HepG2 (cell line): ENCODE measurements at regions not wholly inside any gene's neighbourhood (a gene's known extent, or its start where the extent isn't known, plus 50 kb on each side); places are given as distances from the start of the nearest gene placed in this dataset.

Source experiments
- CAMTA2 ChIP-seq: sonication (generic); formaldehyde crosslinking; IDR thresholded peaks from 2 replicates; pipeline ENCODE4 v1.4.0; 2020; ENCODE audit warnings: mild to moderate bottlenecking, missing genetic modification reagents, borderline replicate concordance
- CENPX ChIP-seq: sonication (generic); formaldehyde crosslinking; IDR thresholded peaks from 2 replicates; pipeline ENCODE4 v1.9.0; 2021; ENCODE audit warnings: mild to moderate bottlenecking, missing genetic modification reagents, moderate library complexity
- FOSL1 ChIP-seq: sonication (generic); formaldehyde crosslinking; IDR thresholded peaks from 2 replicates; pipeline ENCODE4 v1.9.0; 2021; ENCODE audit warnings: missing genetic modification reagents, borderline replicate concordance
- FOSL2 ChIP-seq: sonication (generic); formaldehyde crosslinking; IDR thresholded peaks from 2 replicates; pipeline ENCODE4 v1.4.0; 2020; ENCODE audit warnings: missing genetic modification reagents
- FOXA3 ChIP-seq: IDR thresholded peaks from 2 replicates; pipeline ENCODE4 v1.6.1; 2016; ENCODE audit warnings: missing genetic modification reagents, missing compliant biosample characterization
- HDAC1 ChIP-seq: sonication (generic); formaldehyde crosslinking; IDR thresholded peaks from 2 replicates; pipeline ENCODE4 v1.5.1; 2020; ENCODE audit warnings: mild to moderate bottlenecking, missing genetic modification reagents
- HDAC2 ChIP-seq: sonication (generic); formaldehyde crosslinking; IDR thresholded peaks from 2 replicates; pipeline ENCODE4 v1.4.0; 2020; ENCODE audit warnings: missing genetic modification reagents
- KAT8 ChIP-seq: IDR thresholded peaks from 2 replicates; pipeline ENCODE4 v1.6.1; 2016; ENCODE audit warnings: missing genetic modification reagents, missing compliant biosample characterization
- KLF16 ChIP-seq, 2 experiments: sonication (generic) in 1 of 2; formaldehyde crosslinking in 1 of 2; IDR thresholded peaks; 2 replicates each; pipeline versions ENCODE4 v1.6.1 to v1.8.0; 2016 to 2023; ENCODE audit warnings: missing genetic modification reagents in 2 of 2, missing compliant biosample characterization in 1 of 2
- POGZ ChIP-seq: sonication (generic); formaldehyde crosslinking; IDR thresholded peaks from 2 replicates; pipeline ENCODE4 v1.4.0; 2020; ENCODE audit warnings: mild to moderate bottlenecking, missing genetic modification reagents
- SKI ChIP-seq: fragments of 450-650 bp; IDR thresholded peaks from one replicate; pipeline ENCODE4 v1.6.1; 2018; ENCODE audit warnings: mild to moderate bottlenecking; ENCODE audit not compliant: partially characterized antibody
- SMC3 ChIP-seq: IDR thresholded peaks from 2 replicates; pipeline ENCODE4 v1.6.1; 2011; ENCODE audit warnings: low read length, improper control_type of control experiment
- SMYD3 ChIP-seq: sonication (generic); formaldehyde crosslinking; IDR thresholded peaks from 2 replicates; pipeline ENCODE4 v1.8.1; 2023; ENCODE audit warnings: mild to moderate bottlenecking, missing genetic modification reagents
- TBP ChIP-seq: sonication (generic); formaldehyde crosslinking; IDR thresholded peaks from 2 replicates; pipeline ENCODE4 v1.5.0; 2020; ENCODE audit warnings: missing genetic modification reagents
- TEAD2 ChIP-seq: sonication (generic); formaldehyde crosslinking; IDR thresholded peaks from 2 replicates; pipeline ENCODE4 v1.9.0; 2021; ENCODE audit warnings: missing genetic modification reagents
- ZMYM3 ChIP-seq: sonication (generic); formaldehyde crosslinking; IDR thresholded peaks from 2 replicates; pipeline ENCODE4 v1.5.1; 2020; ENCODE audit warnings: mild to moderate bottlenecking, missing genetic modification reagents
- ZNF124 ChIP-seq: sonication (generic); formaldehyde crosslinking; IDR thresholded peaks from 2 replicates; pipeline ENCODE4 v1.4.0; 2020; ENCODE audit warnings: missing genetic modification reagents
- ZNF331 ChIP-seq: sonication (generic); formaldehyde crosslinking; IDR thresholded peaks from 2 replicates; pipeline ENCODE4 v1.4.0; 2020; ENCODE audit warnings: missing genetic modification reagents
- ZNF484 ChIP-seq: sonication (generic); formaldehyde crosslinking; IDR thresholded peaks from 2 replicates; pipeline ENCODE4 v1.5.1; 2020; ENCODE audit warnings: mild to moderate bottlenecking, low read depth, missing genetic modification reagents, borderline replicate concordance
- ZNF644 ChIP-seq: IDR thresholded peaks from 2 replicates; pipeline ENCODE4 v1.6.1; 2016; ENCODE audit warnings: low read depth
- ZNF766 ChIP-seq: sonication (generic); formaldehyde crosslinking; IDR thresholded peaks from 2 replicates; pipeline ENCODE4 v1.5.0; 2020; ENCODE audit warnings: missing genetic modification reagents, borderline replicate concordance
- ZSCAN9 ChIP-seq: IDR thresholded peaks from 2 replicates; pipeline ENCODE4 v1.6.1; 2016; ENCODE audit warnings: borderline replicate concordance
- TF ChIP-seq, protein P1 (sequence below): IDR thresholded peaks from 2 replicates; pipeline ENCODE4 v1.6.1; 2016
- TF ChIP-seq, protein P2 (sequence below): IDR thresholded peaks from 2 replicates; pipeline ENCODE4 v1.6.1; 2016; ENCODE audit warnings: low read depth, borderline replicate concordance
- TF ChIP-seq, protein P3 (sequence below): sonication (generic); formaldehyde crosslinking; IDR thresholded peaks from 2 replicates; pipeline ENCODE4 v1.4.0; 2020; ENCODE audit warnings: missing genetic modification reagents
- TF ChIP-seq, protein P4 (sequence below): IDR thresholded peaks from 2 replicates; pipeline ENCODE4 v1.6.1; 2016; ENCODE audit warnings: missing genetic modification reagents, missing compliant biosample characterization
- TF ChIP-seq, protein P5 (sequence below): sonication (generic); formaldehyde crosslinking; IDR thresholded peaks from 2 replicates; pipeline ENCODE4 v1.8.1; 2023; ENCODE audit warnings: mild to moderate bottlenecking, missing genetic modification reagents
- TF ChIP-seq, protein P6 (sequence below): sonication (generic); formaldehyde crosslinking; IDR thresholded peaks from 2 replicates; pipeline ENCODE4 v1.5.0; 2020; ENCODE audit warnings: mild to moderate bottlenecking, missing genetic modification reagents

DNA sequence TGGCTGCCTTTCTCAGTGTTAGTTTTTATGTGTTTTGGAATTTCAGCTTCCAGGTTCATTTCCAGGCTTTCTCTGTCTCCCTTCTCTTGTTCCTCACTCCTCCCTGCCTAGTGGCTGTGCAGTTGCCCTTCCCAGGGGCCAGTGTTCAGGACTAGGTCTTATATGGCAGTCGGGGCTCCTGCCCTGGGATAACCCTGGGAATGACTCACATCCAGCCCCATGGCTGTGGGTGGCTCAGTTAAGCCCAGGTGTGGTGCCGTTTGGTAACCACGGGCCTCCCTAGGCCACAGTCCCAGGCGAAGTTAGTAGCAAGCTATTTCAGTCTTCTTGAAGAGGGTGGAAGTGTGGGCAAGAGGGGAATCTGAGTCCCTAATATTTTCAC, 57.4 kb upstream of the DDR1 start (continued):
- TF ChIP-seq ZSCAN9 (peak; percentile 61; the same call in 1 of the 2 replicates), ZNF484 (CRISPR knock-in tag) (peak; percentile 99), POGZ (CRISPR knock-in tag) (no peak), FOXA3 (peak; percentile 22; the same call in 1 of the 2 replicates), TEAD2 (CRISPR knock-in tag) (no peak), ZNF124 (0 out of 2 replicates have a peak, but pooled peaks have one; percentile 40), CAMTA2 (CRISPR knock-in tag) (no peak), TBP (CRISPR knock-in tag) (0 out of 2 replicates have a peak, but pooled peaks have one; percentile 68), SMYD3 (CRISPR knock-in tag) (no peak), SKI (peak; percentile 12), ZNF766 (CRISPR knock-in tag) (no peak), KLF16 (CRISPR knock-in tag; IDR thresholded peaks at IDR 0.05) (0 out of 4 replicates have a peak, but pooled peaks of 1 of the 2 experiments have one; percentile 36), HDAC1 (CRISPR knock-in tag) (no peak), SMC3 (peak; percentile 17; the same call in 1 of the 2 replicates), FOSL2 (peak; percentile 95), ZMYM3 (CRISPR knock-in tag) (peak; percentile 43; the same call in 1 of the 2 replicates), HDAC2 (CRISPR knock-in tag) (peak; percentile 36; the same call in 1 of the 2 replicates), KAT8 (CRISPR knock-in tag) (peak; percentile 58; the same call in 1 of the 2 replicates), ZNF331 (CRISPR knock-in tag) (0 out of 2 replicates have a peak, but pooled peaks have one; percentile 20), ZNF644 (CRISPR knock-in tag) (peak; percentile 82), FOSL1 (CRISPR knock-in tag) (peak; percentile 63; the same call in 1 of the 2 replicates), CENPX (CRISPR knock-in tag) (no peak)
- TF ChIP-seq, protein P1, sequence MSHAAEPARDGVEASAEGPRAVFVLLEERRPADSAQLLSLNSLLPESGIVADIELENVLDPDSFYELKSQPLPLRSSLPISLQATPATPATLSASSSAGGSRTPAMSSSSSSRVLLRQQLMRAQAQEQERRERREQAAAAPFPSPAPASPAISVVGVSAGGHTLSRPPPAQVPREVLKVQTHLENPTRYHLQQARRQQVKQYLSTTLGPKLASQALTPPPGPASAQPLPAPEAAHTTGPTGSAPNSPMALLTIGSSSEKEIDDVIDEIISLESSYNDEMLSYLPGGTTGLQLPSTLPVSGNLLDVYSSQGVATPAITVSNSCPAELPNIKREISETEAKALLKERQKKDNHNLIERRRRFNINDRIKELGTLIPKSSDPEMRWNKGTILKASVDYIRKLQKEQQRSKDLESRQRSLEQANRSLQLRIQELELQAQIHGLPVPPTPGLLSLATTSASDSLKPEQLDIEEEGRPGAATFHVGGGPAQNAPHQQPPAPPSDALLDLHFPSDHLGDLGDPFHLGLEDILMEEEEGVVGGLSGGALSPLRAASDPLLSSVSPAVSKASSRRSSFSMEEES (CRISPR knock-in tag) = peak; percentile 51; the same call in 1 of the 2 replicates
- TF ChIP-seq, protein P2, sequence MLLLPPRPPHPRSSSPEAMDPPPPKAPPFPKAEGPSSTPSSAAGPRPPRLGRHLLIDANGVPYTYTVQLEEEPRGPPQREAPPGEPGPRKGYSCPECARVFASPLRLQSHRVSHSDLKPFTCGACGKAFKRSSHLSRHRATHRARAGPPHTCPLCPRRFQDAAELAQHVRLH (CRISPR knock-in tag) = 0 out of 2 replicates have a peak, but pooled peaks have one; percentile 45
- TF ChIP-seq, protein P3, sequence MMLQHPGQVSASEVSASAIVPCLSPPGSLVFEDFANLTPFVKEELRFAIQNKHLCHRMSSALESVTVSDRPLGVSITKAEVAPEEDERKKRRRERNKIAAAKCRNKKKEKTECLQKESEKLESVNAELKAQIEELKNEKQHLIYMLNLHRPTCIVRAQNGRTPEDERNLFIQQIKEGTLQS (CRISPR knock-in tag) = 0 out of 2 replicates have a peak, but pooled peaks have one; percentile 28
- TF ChIP-seq, protein P4, sequence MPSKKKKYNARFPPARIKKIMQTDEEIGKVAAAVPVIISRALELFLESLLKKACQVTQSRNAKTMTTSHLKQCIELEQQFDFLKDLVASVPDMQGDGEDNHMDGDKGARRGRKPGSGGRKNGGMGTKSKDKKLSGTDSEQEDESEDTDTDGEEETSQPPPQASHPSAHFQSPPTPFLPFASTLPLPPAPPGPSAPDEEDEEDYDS (CRISPR knock-in tag) = 0 out of 2 replicates have a peak, but pooled peaks have one; percentile 34
- TF ChIP-seq, protein P5, sequence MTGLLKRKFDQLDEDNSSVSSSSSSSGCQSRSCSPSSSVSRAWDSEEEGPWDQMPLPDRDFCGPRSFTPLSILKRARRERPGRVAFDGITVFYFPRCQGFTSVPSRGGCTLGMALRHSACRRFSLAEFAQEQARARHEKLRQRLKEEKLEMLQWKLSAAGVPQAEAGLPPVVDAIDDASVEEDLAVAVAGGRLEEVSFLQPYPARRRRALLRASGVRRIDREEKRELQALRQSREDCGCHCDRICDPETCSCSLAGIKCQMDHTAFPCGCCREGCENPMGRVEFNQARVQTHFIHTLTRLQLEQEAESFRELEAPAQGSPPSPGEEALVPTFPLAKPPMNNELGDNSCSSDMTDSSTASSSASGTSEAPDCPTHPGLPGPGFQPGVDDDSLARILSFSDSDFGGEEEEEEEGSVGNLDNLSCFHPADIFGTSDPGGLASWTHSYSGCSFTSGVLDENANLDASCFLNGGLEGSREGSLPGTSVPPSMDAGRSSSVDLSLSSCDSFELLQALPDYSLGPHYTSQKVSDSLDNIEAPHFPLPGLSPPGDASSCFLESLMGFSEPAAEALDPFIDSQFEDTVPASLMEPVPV (CRISPR knock-in tag) = no peak
- TF ChIP-seq, protein P6, sequence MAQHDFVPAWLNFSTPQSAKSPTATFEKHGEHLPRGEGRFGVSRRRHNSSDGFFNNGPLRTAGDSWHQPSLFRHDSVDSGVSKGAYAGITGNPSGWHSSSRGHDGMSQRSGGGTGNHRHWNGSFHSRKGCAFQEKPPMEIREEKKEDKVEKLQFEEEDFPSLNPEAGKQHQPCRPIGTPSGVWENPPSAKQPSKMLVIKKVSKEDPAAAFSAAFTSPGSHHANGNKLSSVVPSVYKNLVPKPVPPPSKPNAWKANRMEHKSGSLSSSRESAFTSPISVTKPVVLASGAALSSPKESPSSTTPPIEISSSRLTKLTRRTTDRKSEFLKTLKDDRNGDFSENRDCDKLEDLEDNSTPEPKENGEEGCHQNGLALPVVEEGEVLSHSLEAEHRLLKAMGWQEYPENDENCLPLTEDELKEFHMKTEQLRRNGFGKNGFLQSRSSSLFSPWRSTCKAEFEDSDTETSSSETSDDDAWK (CRISPR knock-in tag) = no peak
